HL-60 (cell line): ENCODE measurements at regions not wholly inside any gene's neighbourhood (a gene's known extent, or its start where the extent isn't known, plus 50 kb on each side); places are given as distances from the start of the nearest gene placed in this dataset.

Experiments
- DNase-seq, 2 experiments: peaks; one replicate each; pipeline ENCODE4 v3.0.0-alpha.2; 2010 to 2020; ENCODE audit warnings: low read depth in 1 of 2, low spot score in 1 of 2
- H3K27ac ChIP-seq: fragments of 250-450 bp; sonication (Bioruptor Pico); replicated peaks from 2 replicates; pipeline ENCODE4 v1.5.1; 2020; ENCODE audit warnings: mild to moderate bottlenecking, moderate library complexity
- H3K27me3 ChIP-seq: fragments of 250-450 bp; sonication (Bioruptor Pico); 2 replicates; pipeline ENCODE4 v1.5.1; 2021; ENCODE audit warnings: mild to moderate bottlenecking, moderate library complexity; ENCODE audit not compliant: insufficient read depth, poor library complexity, severe bottlenecking
- H3K4me3 ChIP-seq: replicated peaks from 2 replicates; pipeline ENCODE4 v1.5.1; 2011; ENCODE audit warnings: mild to moderate bottlenecking, control low read depth, low read length; ENCODE audit not compliant: insufficient read depth
- CTCF ChIP-seq: IDR thresholded peaks from one replicate; pipeline ENCODE4 v1.5.1; 2011; ENCODE audit warnings: low read length, control low read depth, inconsistent platforms; ENCODE audit not compliant: insufficient read depth
- GABPA ChIP-seq: IDR thresholded peaks from 2 replicates; pipeline ENCODE4 v1.6.1; 2012; ENCODE audit warnings: low read depth
- POLR2AphosphoS5 ChIP-seq: IDR thresholded peaks from 2 replicates; pipeline ENCODE4 v1.6.1; 2012; ENCODE audit warnings: low read depth
- REST ChIP-seq: IDR thresholded peaks from 2 replicates; pipeline ENCODE4 v1.6.1; 2012; ENCODE audit warnings: low read depth; ENCODE audit not compliant: insufficient replicate concordance
- SPI1 ChIP-seq: IDR thresholded peaks from 2 replicates; pipeline ENCODE4 v1.6.1; 2012; ENCODE audit warnings: low read depth, mild to moderate bottlenecking, borderline replicate concordance

GRCh38 chr9:88710449-88710848, 175.5 kb downstream of the NXNL2 start:
- H3K4me3 ChIP-seq, result no peak overlapping the region
- H3K27ac ChIP-seq, result no peak overlapping the region
- TF ChIP-seq CTCF (no peak), GABPA (no peak), SPI1 (no peak), REST (no peak), POLR2AphosphoS5 (no peak)
- no peaks in the 10 kb centered on the region for H3K27me3 ChIP-seq
- DNase-seq, result no peak

GRCh38 chr9:88711719-88712118, 176.7 kb downstream of the NXNL2 start:
- DNase-seq, result no peak
- H3K4me3 ChIP-seq, result no peak overlapping the region
- TF ChIP-seq REST, result no peak
- TF ChIP-seq GABPA, result no peak
- no peak for TF ChIP-seq CTCF
- TF ChIP-seq SPI1, result no peak
- no peak for TF ChIP-seq POLR2AphosphoS5
- no peak overlapping the region for H3K27ac ChIP-seq
- H3K27me3 ChIP-seq, result no peaks in the 10 kb centered on the region

GRCh38 chr9:88712484-88712883, 177.5 kb downstream of the NXNL2 start:
- Histone ChIP-seq H3K27ac (no peak overlapping the region), H3K4me3 (no peak overlapping the region), H3K27me3 (no peaks in the 10 kb centered on the region)
- DNase-seq, result no peak
- TF ChIP-seq SPI1 (no peak), REST (no peak), GABPA (no peak), POLR2AphosphoS5 (no peak), CTCF (no peak)
